ENCODE measurements at regions not wholly inside any gene's neighbourhood (a gene's known extent, or its start where the extent isn't known, plus 50 kb on each side); places are given as distances from the start of the nearest gene placed in this dataset.

DNA sequence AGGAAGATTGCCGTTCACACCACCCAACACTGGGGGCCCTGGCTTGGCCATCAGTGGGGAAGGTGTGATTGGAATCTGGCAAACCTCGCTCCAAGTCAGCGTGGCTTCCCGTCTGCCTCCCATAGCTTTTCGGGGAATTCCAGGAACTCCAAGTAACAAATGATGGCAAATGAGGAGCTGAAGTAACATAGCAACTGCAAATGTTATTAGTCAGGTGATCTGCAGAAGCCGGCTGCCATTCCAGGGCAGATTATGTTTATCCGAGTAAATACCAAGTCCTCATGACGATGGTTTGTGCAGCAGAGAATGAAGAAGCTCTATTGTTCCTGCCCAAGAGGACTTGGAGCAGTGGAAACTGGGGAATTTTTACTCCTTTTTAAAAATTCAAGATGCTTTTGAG lies 270.5 kb upstream of the PODXL start:
- no peak for TF ChIP-seq EZH2 (IDR thresholded peaks at IDR 0.05; ENCODE audit: low read depth)
- TF ChIP-seq, protein P1, sequence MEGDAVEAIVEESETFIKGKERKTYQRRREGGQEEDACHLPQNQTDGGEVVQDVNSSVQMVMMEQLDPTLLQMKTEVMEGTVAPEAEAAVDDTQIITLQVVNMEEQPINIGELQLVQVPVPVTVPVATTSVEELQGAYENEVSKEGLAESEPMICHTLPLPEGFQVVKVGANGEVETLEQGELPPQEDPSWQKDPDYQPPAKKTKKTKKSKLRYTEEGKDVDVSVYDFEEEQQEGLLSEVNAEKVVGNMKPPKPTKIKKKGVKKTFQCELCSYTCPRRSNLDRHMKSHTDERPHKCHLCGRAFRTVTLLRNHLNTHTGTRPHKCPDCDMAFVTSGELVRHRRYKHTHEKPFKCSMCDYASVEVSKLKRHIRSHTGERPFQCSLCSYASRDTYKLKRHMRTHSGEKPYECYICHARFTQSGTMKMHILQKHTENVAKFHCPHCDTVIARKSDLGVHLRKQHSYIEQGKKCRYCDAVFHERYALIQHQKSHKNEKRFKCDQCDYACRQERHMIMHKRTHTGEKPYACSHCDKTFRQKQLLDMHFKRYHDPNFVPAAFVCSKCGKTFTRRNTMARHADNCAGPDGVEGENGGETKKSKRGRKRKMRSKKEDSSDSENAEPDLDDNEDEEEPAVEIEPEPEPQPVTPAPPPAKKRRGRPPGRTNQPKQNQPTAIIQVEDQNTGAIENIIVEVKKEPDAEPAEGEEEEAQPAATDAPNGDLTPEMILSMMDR (conservative IDR thresholded peaks at IDR 0.05) = no peak
